ENCODE measurements at regions not wholly inside any gene's neighbourhood (a gene's known extent, or its start where the extent isn't known, plus 50 kb on each side); places are given as distances from the start of the nearest gene placed in this dataset.
A peak's percentile ranks its signal among the peaks of the same experiment; 100 is the strongest.

- FAIRE-seq: no peak
- no peak for DNase-seq (ENCODE audit: insufficient read length, low spot score)
- TF ChIP-seq POU2F2 (IDR thresholded peaks at IDR 0.05; ENCODE audit: low read depth, low read length) (no peak), SPI1 (IDR thresholded peaks at IDR 0.05; ENCODE audit: low read depth, low read length) (no peak), POLR2A (IDR thresholded peaks at IDR 0.05; ENCODE audit: low read depth, low read length) (no peak), TAF1 (IDR thresholded peaks at IDR 0.05; ENCODE audit: low read depth, low read length) (no peak), PAX5 (IDR thresholded peaks at IDR 0.05; ENCODE audit: insufficient read depth, low read length, severe bottlenecking) (no peak), POLR2AphosphoS5 (IDR thresholded peaks at IDR 0.05; ENCODE audit: low read depth, low read length) (no peak)
These were observed 152.0 kb upstream of the CCDC68 start for GRCh38 chr18:55111271-55111670.

- no peak for TF ChIP-seq PAX5 (IDR thresholded peaks at IDR 0.05; ENCODE audit: insufficient read depth, low read length, severe bottlenecking)
- DNase-seq (ENCODE audit: insufficient read length, low spot score) (no peak), FAIRE-seq (no peak)
These were observed 151.2 kb upstream of the CCDC68 start for GRCh38 chr18:55110436-55110835.

- FAIRE-seq (no peak), DNase-seq (ENCODE audit: insufficient read length, low spot score) (no peak)
- TF ChIP-seq PAX5 (IDR thresholded peaks at IDR 0.05; ENCODE audit: insufficient read depth, low read length, severe bottlenecking): no peak
- no peak for TF ChIP-seq POLR2AphosphoS5 (IDR thresholded peaks at IDR 0.05; ENCODE audit: low read depth, low read length)
- no peak for TF ChIP-seq POU2F2 (IDR thresholded peaks at IDR 0.05; ENCODE audit: low read depth, low read length)
- TF ChIP-seq SPI1 (IDR thresholded peaks at IDR 0.05; ENCODE audit: low read depth, low read length): no peak
- TF ChIP-seq POLR2A (IDR thresholded peaks at IDR 0.05; ENCODE audit: low read depth, low read length): no peak
- TF ChIP-seq TAF1 (IDR thresholded peaks at IDR 0.05; ENCODE audit: low read depth, low read length): no peak
These were observed 150.7 kb upstream of the CCDC68 start for GRCh38 chr18:55109818-55110414.

GRCh38 chr18:55106906-55107305, 147.6 kb upstream of the CCDC68 start:
- no peak for FAIRE-seq
- TF ChIP-seq POLR2AphosphoS5 (IDR thresholded peaks at IDR 0.05; ENCODE audit: low read depth, low read length): no peak
- TF ChIP-seq POLR2A (IDR thresholded peaks at IDR 0.05; ENCODE audit: low read depth, low read length): no peak
- no peak for TF ChIP-seq POU2F2 (IDR thresholded peaks at IDR 0.05; ENCODE audit: low read depth, low read length)
- TF ChIP-seq SPI1 (IDR thresholded peaks at IDR 0.05; ENCODE audit: low read depth, low read length): no peak
- no peak for TF ChIP-seq PAX5 (IDR thresholded peaks at IDR 0.05; ENCODE audit: insufficient read depth, low read length, severe bottlenecking)
- TF ChIP-seq TAF1 (IDR thresholded peaks at IDR 0.05; ENCODE audit: low read depth, low read length): no peak

GRCh38 chr18:55106466-55106865, 147.2 kb upstream of the CCDC68 start:
- DNase-seq (ENCODE audit: insufficient read length, low spot score): no peak
- FAIRE-seq: no peak
- TF ChIP-seq SPI1 (IDR thresholded peaks at IDR 0.05; ENCODE audit: low read depth, low read length): no peak
- no peak for TF ChIP-seq POLR2AphosphoS5 (IDR thresholded peaks at IDR 0.05; ENCODE audit: low read depth, low read length)
- no peak for TF ChIP-seq POLR2A (IDR thresholded peaks at IDR 0.05; ENCODE audit: low read depth, low read length)
- TF ChIP-seq POU2F2 (IDR thresholded peaks at IDR 0.05; ENCODE audit: low read depth, low read length): no peak
- TF ChIP-seq TAF1 (IDR thresholded peaks at IDR 0.05; ENCODE audit: low read depth, low read length): no peak
- TF ChIP-seq PAX5 (IDR thresholded peaks at IDR 0.05; ENCODE audit: insufficient read depth, low read length, severe bottlenecking): no peak

More at GRCh38 chr18:55106906-55107305, 147.6 kb upstream of the CCDC68 start:
- DNase-seq (ENCODE audit: insufficient read length, low spot score): no peak

GRCh38 chr18:55105873-55106272, 146.6 kb upstream of the CCDC68 start:
- DNase-seq (ENCODE audit: insufficient read length, low spot score) (no peak), FAIRE-seq (no peak)
- TF ChIP-seq SPI1 (IDR thresholded peaks at IDR 0.05; ENCODE audit: low read depth, low read length) (no peak), POLR2A (IDR thresholded peaks at IDR 0.05; ENCODE audit: low read depth, low read length) (no peak), POLR2AphosphoS5 (IDR thresholded peaks at IDR 0.05; ENCODE audit: low read depth, low read length) (no peak), PAX5 (IDR thresholded peaks at IDR 0.05; ENCODE audit: insufficient read depth, low read length, severe bottlenecking) (no peak), TAF1 (IDR thresholded peaks at IDR 0.05; ENCODE audit: low read depth, low read length) (no peak), POU2F2 (IDR thresholded peaks at IDR 0.05; ENCODE audit: low read depth, low read length) (no peak)

GRCh38 chr18:55102958-55103456, 143.7 kb upstream of the CCDC68 start:
- no peak for TF ChIP-seq SPI1 (IDR thresholded peaks at IDR 0.05; ENCODE audit: low read depth, low read length)
- TF ChIP-seq PAX5 (IDR thresholded peaks at IDR 0.05; ENCODE audit: insufficient read depth, low read length, severe bottlenecking): no peak
- no peak for TF ChIP-seq POU2F2 (IDR thresholded peaks at IDR 0.05; ENCODE audit: low read depth, low read length)
- no peak for TF ChIP-seq POLR2A (IDR thresholded peaks at IDR 0.05; ENCODE audit: low read depth, low read length)
- TF ChIP-seq POLR2AphosphoS5 (IDR thresholded peaks at IDR 0.05; ENCODE audit: low read depth, low read length): no peak
- no peak for TF ChIP-seq TAF1 (IDR thresholded peaks at IDR 0.05; ENCODE audit: low read depth, low read length)
- DNase-seq (ENCODE audit: insufficient read length, low spot score) (no peak), FAIRE-seq (no peak)

- DNase-seq (ENCODE audit: insufficient read length, low spot score) (no peak), FAIRE-seq (no peak)
- TF ChIP-seq POLR2AphosphoS5 (IDR thresholded peaks at IDR 0.05; ENCODE audit: low read depth, low read length): no peak
- TF ChIP-seq PAX5 (IDR thresholded peaks at IDR 0.05; ENCODE audit: insufficient read depth, low read length, severe bottlenecking): no peak
- TF ChIP-seq TAF1 (IDR thresholded peaks at IDR 0.05; ENCODE audit: low read depth, low read length): no peak
- no peak for TF ChIP-seq SPI1 (IDR thresholded peaks at IDR 0.05; ENCODE audit: low read depth, low read length)
These were observed 143.2 kb upstream of the CCDC68 start for GRCh38 chr18:55102501-55102900.

- FAIRE-seq (peak; percentile 33), DNase-seq (ENCODE audit: insufficient read length, low spot score) (no peak)
- no peak for TF ChIP-seq POLR2AphosphoS5 (IDR thresholded peaks at IDR 0.05; ENCODE audit: low read depth, low read length)
- no peak for TF ChIP-seq PAX5 (IDR thresholded peaks at IDR 0.05; ENCODE audit: insufficient read depth, low read length, severe bottlenecking)
- no peak for TF ChIP-seq POU2F2 (IDR thresholded peaks at IDR 0.05; ENCODE audit: low read depth, low read length)
- no peak for TF ChIP-seq POLR2A (IDR thresholded peaks at IDR 0.05; ENCODE audit: low read depth, low read length)
- no peak for TF ChIP-seq SPI1 (IDR thresholded peaks at IDR 0.05; ENCODE audit: low read depth, low read length)
These were observed 142.2 kb upstream of the CCDC68 start for GRCh38 chr18:55101458-55101824.

- TF ChIP-seq POU2F2 (IDR thresholded peaks at IDR 0.05; ENCODE audit: low read depth, low read length): no peak
- no peak for TF ChIP-seq SPI1 (IDR thresholded peaks at IDR 0.05; ENCODE audit: low read depth, low read length)
- no peak for TF ChIP-seq POLR2A (IDR thresholded peaks at IDR 0.05; ENCODE audit: low read depth, low read length)
- no peak for TF ChIP-seq PAX5 (IDR thresholded peaks at IDR 0.05; ENCODE audit: insufficient read depth, low read length, severe bottlenecking)
- no peak for TF ChIP-seq TAF1 (IDR thresholded peaks at IDR 0.05; ENCODE audit: low read depth, low read length)
- TF ChIP-seq POLR2AphosphoS5 (IDR thresholded peaks at IDR 0.05; ENCODE audit: low read depth, low read length): no peak
- DNase-seq (ENCODE audit: insufficient read length, low spot score) (no peak), FAIRE-seq (no peak)
These were observed 141.7 kb upstream of the CCDC68 start for GRCh38 chr18:55100817-55101457.
